ENCODE measurements at regions not wholly inside any gene's neighbourhood (a gene's known extent, or its start where the extent isn't known, plus 50 kb on each side); places are given as distances from the start of the nearest gene placed in this dataset.
"Not testable (repeated sequence)": the region's sequence is repeated elsewhere in the genome, so short reads cannot be mapped to it uniquely, and the experiment has no call there.

DNA sequence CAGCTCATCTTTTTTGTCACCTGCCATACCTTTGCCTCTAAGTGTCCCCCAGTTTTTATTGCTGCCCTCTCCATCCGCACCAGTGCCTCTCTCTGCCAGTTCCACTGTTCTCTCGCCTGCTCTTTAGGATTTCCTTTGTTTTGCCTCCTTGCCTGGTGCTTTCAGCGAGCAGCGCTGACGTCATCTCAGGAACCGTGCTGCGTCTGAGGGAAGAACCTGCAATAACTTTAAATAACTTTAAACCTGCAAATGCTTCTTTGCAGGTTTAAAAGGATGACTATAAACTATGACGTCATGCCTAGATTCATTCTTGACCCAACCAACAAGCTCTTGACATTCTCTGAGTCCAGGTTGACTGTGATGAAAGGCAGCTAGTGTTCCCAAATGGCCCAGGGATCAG is 105.1 kb downstream of the LRRC74B start:
- H3K4me1 ChIP-seq; H3K9me3 ChIP-seq; H3K27me3 ChIP-seq; ATAC-seq; H3K27ac ChIP-seq; H3K36me3 ChIP-seq; DNase-seq; intact Hi-C loops (cut with DNase I); H3K4me3 ChIP-seq; FAIRE-seq: not testable (repeated sequence)
- 44 to 51% methylated on average over 6 of the region's 8 CpGs for WGBS, 2 donors

DNA sequence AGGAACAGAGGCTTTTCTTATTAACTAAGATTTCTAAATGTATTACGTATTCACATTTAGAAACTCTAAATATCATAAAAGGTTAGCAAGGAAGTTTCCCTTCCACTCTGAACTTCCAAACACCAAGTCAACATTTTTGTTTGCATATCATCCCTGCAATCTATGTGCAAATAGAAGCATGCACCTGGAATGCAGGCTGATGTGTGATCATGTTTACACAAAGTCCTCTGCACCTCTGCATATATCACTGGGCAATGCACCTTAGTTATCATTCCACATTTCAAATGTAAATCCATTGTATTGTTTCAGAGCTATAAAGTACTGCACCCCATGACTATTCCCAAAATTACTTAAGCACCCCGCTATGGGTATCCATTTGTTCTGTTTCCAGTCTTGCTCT is 142.1 kb downstream of the LRRC74B start:
- intact Hi-C loops (cut with DNase I); DNase-seq; H3K9me3 ChIP-seq; FAIRE-seq; ATAC-seq; H3K27me3 ChIP-seq; H3K27ac ChIP-seq; H3K4me1 ChIP-seq; H3K4me3 ChIP-seq; H3K36me3 ChIP-seq: not testable (repeated sequence)
- WGBS, 2 donors: no CpG with 5 or more reads among the region's 2 CpGs

DNA sequence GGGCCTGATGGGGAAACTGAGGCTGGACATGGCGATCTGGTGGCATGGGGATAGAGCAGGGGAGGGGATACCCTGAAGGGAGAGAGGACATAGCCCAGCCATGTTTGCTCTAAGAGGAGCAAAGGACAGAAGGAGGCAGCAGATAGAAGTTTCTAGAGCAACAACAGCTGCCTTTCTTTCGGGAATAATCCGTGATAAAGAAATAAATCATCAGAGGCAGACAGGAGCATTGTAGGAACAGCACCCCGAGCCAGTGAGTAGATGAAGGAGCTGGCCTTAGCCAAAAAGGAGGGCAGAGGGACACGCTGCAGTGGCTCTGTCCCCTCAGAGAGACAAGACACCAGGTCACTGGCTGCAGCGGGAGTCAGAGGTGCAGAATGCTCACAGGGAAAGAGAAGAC is 166.3 kb downstream of the LRRC74B start:
- H3K9me3 ChIP-seq; H3K36me3 ChIP-seq; intact Hi-C loops (cut with DNase I); H3K4me3 ChIP-seq; DNase-seq; FAIRE-seq; H3K27ac ChIP-seq; H3K4me1 ChIP-seq; H3K27me3 ChIP-seq; ATAC-seq: not testable (repeated sequence)
- 20 to 33% methylated on average over 3 to 4 of the region's 6 CpGs for WGBS, 2 donors

DNA sequence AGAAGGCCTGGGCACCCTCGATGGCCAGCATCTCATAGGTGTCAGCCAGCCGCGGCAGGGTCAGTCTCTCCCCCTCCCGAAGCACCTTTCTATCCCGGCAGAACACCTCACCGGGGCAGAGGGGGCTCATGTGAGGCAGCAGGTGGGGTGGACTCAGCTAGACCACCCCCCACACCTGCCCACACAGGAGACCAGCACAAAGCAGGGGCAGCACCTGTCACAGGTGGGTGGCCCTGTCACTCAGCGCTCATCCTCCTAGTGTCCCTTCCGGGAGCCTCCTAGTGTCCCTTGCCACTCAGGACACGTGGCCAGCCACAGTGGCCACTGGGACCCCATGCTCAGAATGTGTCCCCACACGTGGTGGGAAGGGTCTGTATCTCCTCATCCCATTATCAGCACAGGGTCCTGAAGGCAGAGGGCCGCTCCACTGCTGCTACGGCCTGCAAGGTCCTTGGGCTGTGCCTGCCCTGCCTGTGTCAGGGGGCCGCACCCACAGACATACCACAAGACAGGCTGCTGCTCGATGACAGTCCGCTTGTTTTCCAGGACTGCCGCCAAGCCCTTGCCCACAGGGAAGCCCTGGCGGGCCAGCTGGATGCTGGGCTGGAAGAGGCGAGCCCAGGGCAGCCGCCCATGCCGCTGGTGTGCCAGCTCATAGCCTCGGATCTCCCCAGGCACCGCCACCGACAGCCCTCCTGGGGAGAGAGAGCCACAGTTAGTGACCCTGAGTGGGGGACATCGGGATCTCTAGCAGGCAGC is 167.4 kb upstream of the RIMBP3B start:
- FAIRE-seq; H3K4me3 ChIP-seq; intact Hi-C loops (cut with DNase I); H3K4me1 ChIP-seq; H3K27me3 ChIP-seq; ATAC-seq; H3K27ac ChIP-seq; H3K36me3 ChIP-seq; H3K9me3 ChIP-seq: not testable (repeated sequence)
- peak in 1 of 6 donors; percentile 8 for DNase-seq
- WGBS, 2 donors: 80 to 90% methylated on average over 14 to 15 of the region's 24 CpGs

DNA sequence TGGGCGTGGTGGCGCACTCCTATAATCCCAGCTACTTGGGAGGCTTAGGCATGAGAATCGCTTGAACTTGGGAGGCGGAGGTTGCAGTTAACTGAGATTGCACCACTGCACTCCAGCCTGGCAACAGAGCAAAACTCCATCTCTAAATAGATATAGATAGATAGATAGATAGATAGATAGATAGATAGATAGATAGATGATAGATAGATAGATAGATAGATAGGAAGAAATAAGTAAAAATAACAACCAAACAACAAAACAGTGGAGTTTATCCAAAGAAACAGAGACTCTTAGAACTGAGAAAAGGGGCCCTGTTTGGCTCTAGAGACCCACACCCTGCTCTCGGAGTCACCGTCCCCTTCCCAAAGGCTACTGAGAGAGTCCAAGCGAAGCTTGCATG is 158.7 kb upstream of the RIMBP3B start:
- ATAC-seq: not testable (repeated sequence)

DNA sequence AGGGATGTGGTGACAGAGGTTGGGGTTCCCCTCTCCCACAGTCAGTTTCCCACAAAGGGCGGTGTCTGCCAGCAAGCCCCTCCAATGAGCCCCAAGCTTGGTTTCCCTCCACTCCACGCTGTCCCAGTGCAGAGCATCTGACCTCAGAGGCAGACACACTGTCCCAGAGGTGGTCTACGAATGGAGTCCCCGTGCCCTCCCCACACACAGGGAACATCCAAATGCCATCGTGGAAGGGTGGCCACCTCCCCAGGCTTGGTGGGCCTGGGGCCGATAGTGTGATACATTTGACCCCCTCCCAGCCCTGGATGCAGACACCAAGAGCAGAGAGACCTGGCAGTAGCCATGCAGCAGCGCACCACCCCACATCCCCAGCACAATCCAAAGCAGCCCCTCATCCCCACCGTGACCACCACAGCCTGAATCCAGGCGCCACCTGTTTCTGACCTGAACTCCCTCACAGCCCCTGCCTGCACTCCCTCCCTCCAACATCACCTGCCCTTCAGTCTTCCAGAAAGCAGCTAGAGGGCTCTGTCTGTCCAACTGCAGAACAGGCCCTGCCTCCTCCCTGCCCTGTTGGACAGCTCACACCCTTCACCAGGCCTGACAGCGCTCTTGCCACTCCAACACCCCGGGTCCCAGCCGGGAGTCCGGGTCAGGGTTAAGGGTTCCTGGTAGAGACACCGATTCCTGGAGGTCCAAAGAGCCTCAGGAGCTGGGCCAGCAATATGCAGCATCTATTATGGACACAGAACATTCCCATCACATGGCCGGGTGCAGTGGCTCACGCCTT is 156.5 kb upstream of the RIMBP3B start:
- H3K4me3 ChIP-seq; ATAC-seq; FAIRE-seq; H3K9me3 ChIP-seq; H3K36me3 ChIP-seq; intact Hi-C loops (cut with DNase I); H3K27me3 ChIP-seq; H3K4me1 ChIP-seq; H3K27ac ChIP-seq: not testable (repeated sequence)
- DNase-seq: peak in 4 of 6 donors; percentile 10 to 50 (median 26)
- WGBS, 2 donors: 50 to 68% methylated on average over 9 of the region's 16 CpGs

More for the DNA sequence above, 158.7 kb upstream of the RIMBP3B start:
- H3K27me3 ChIP-seq; H3K27ac ChIP-seq; H3K9me3 ChIP-seq; intact Hi-C loops (cut with DNase I); H3K36me3 ChIP-seq; H3K4me1 ChIP-seq; H3K4me3 ChIP-seq; DNase-seq; FAIRE-seq: not testable (repeated sequence)
- WGBS, 2 donors: 84 to 100% methylated on average over 3 to 5 of the region's 7 CpGs

DNA sequence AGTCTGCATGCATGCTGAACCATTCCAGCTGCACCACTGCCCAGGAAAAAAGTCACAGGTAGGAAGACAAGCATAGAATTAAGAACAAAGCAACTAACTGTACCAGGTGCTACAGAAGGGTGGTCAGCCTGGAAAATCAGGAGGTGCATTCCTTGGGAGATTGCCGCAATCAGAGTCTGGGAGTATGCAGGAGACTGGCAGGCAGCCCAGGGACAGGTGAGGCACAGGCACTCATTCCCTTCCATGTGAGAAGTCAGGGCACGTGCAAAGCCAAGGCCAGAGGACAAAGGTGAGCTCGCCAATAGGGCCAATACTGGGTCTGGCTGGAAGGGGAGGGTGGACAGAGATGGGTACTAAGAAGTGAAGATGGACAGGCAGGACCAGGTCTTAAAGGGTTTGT is 132.1 kb upstream of the RIMBP3B start:
- H3K27ac ChIP-seq; FAIRE-seq; intact Hi-C loops (cut with DNase I); H3K4me3 ChIP-seq; H3K36me3 ChIP-seq; H3K4me1 ChIP-seq; H3K9me3 ChIP-seq; H3K27me3 ChIP-seq; ATAC-seq: not testable (repeated sequence)
- WGBS, 2 donors: 15 to 27% methylated on average over 1 to 2 of the region's 3 CpGs
- peak in 3 of 6 donors; percentile 11 to 44 (median 14) for DNase-seq

DNA sequence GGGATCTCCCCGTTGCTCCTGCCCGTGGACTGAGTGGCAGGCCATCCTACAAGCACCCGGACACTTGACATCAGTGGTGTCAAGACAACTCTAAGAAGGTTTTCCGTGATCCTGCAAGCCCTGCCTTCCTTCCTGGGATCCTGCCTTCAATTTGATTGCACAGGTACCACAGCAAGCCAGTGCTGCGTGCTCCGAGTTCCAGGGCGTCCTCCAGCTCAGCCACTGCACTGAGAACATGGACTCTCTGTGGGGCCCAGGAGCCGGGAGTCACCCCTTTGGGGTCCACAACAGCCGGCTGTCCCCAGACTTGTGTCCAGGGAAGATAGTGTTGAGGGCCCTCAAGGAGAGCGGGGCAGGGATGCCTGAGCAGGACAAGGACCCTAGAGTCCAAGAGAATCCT is 100.9 kb upstream of the RIMBP3B start:
- H3K4me1 ChIP-seq; H3K4me3 ChIP-seq; H3K27ac ChIP-seq; ATAC-seq; intact Hi-C loops (cut with DNase I); FAIRE-seq; H3K9me3 ChIP-seq; H3K36me3 ChIP-seq; H3K27me3 ChIP-seq: not testable (repeated sequence)
- WGBS, 2 donors: 65 to 74% methylated on average over 4 to 5 of the region's 10 CpGs
- DNase-seq: peak in 3 of 6 donors; percentile 4 to 50 (median 36)

DNA sequence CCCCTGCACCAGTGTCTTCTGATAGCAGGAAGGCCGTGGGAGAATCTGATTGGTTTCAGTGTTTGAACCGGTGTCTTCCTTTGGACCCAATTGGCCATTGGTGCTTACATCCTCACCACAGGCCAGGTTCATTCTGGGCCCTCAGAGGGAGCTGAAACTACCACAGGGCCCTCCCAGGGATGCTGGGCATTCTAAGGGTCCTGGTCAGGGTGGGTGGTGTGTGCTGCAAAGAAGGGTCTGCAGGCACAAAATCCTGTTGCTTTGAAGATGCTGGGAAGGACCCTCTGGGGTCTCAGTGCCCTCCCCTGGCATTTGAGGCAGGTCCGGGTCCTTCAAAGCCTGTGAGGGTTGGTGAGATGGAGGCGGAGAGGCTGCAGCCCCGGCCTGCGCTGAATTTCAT is 89.8 kb upstream of the RIMBP3B start:
- H3K4me1 ChIP-seq; H3K4me3 ChIP-seq; H3K9me3 ChIP-seq; H3K36me3 ChIP-seq; H3K27me3 ChIP-seq; H3K27ac ChIP-seq; ATAC-seq; FAIRE-seq; intact Hi-C loops (cut with DNase I): not testable (repeated sequence)
- DNase-seq: peak in 2 of 6 donors; percentile 15 to 26
- no CpG with 5 or more reads among the region's 6 CpGs for WGBS, 2 donors

DNA sequence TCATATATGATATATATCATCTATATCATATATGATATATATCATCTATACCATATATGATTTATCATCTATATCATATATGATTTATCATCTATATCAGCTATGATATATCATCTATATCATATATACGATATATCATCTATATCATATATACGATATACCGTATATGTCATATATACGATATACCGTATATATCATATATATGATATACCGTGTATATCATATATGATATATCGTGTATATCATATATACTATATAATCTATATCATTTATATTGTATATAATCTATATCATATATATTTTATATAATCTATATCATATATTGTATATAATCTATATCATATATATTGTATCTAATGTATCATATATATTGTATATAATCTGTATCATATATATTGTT is 55.9 kb upstream of the RIMBP3B start:
- intact Hi-C loops (cut with DNase I); DNase-seq; ATAC-seq; H3K4me3 ChIP-seq; H3K4me1 ChIP-seq; H3K27ac ChIP-seq; H3K27me3 ChIP-seq; H3K9me3 ChIP-seq; H3K36me3 ChIP-seq: not testable (repeated sequence)
- FAIRE-seq: peak; percentile 71
- WGBS, 2 donors: 41 to 50% methylated on average over 7 of the region's 7 CpGs

All from pancreas (tissue), 10 donors.